Caco-2 (cell line): ENCODE measurements at regions not wholly inside any gene's neighbourhood (a gene's known extent, or its start where the extent isn't known, plus 50 kb on each side); places are given as distances from the start of the nearest gene placed in this dataset.

Source experiments
- BruUV-seq: library from RNA; stranded (reverse); fragments of 400-500 nt; replicated peaks from 2 replicates; lab custom pipeline; 2021; lab: Mats Ljungman, UMichigan
- CTCF ChIA-PET: fragments of 300-600 bp; sonication (Branson Sonifier 250); formaldehyde crosslinking; loops from one replicate; lab custom pipeline; 2022; ENCODE audit warnings: antibody characterized with exemption; lab: Charles Lee
- POLR2A ChIA-PET: fragments of 300-600 bp; sonication (Branson Sonifier 250); formaldehyde crosslinking; loops from one replicate; lab custom pipeline; 2022; ENCODE audit warnings: antibody characterized with exemption; lab: Charles Lee
- DNase-seq, 2 experiments: peaks; one replicate each; pipeline versions ENCODE4 v3.0.0 to v3.0.0-alpha.2; 2020 to 2022
- H3K27me3 ChIP-seq: replicated peaks from 2 replicates; pipeline ENCODE4 v1.6.0; 2011; ENCODE audit warnings: low read length; ENCODE audit not compliant: control insufficient read depth, insufficient read depth
- H3K36me3 ChIP-seq: 2 replicates; pipeline ENCODE4 v1.5.1; 2011; ENCODE audit warnings: low read length; ENCODE audit not compliant: control insufficient read depth, insufficient read depth
- H3K4me1 ChIP-seq: fragments of 250-450 bp; sonication (Bioruptor Pico); 2 replicates; pipeline ENCODE4 v1.5.1; 2020; ENCODE audit warnings: mild to moderate bottlenecking
- H3K4me3 ChIP-seq: 2 replicates; pipeline ENCODE4 v1.5.1; 2011; ENCODE audit warnings: low read depth, mild to moderate bottlenecking, control low read depth, low read length
- H3K9me3 ChIP-seq: fragments of 250-450 bp; sonication (Bioruptor Pico); 2 replicates; pipeline ENCODE4 v1.5.1; 2020; ENCODE audit warnings: mild to moderate bottlenecking, moderate library complexity
- H3K27ac Mint-ChIP-seq: one replicate; pipeline ENCODE4 v1.8.0; 2022; ENCODE audit warnings: mixed read lengths; ENCODE audit not compliant: unreplicated experiment
- H3K27me3 Mint-ChIP-seq: one replicate; pipeline ENCODE4 v1.8.0; 2022; ENCODE audit warnings: mixed read lengths; ENCODE audit not compliant: insufficient read depth, unreplicated experiment
- H3K36me3 Mint-ChIP-seq: one replicate; pipeline ENCODE4 v1.8.0; 2022; ENCODE audit warnings: mild to moderate bottlenecking, mixed read lengths; ENCODE audit not compliant: insufficient read depth, unreplicated experiment
- H3K4me1 Mint-ChIP-seq: one replicate; pipeline ENCODE4 v1.8.0; 2022; ENCODE audit warnings: low read depth, mixed read lengths; ENCODE audit not compliant: unreplicated experiment
- H3K4me3 Mint-ChIP-seq: one replicate; pipeline ENCODE4 v1.8.0; 2022; ENCODE audit warnings: mild to moderate bottlenecking, moderate library complexity, mixed read lengths; ENCODE audit not compliant: unreplicated experiment
- H3K9me3 Mint-ChIP-seq: one replicate; pipeline ENCODE4 v1.8.0; 2022; ENCODE audit warnings: mixed read lengths; ENCODE audit not compliant: unreplicated experiment
- intact Hi-C: fragments of 100-400 bp; cut with micrococcal nuclease; formaldehyde crosslinking; loops from one replicate; pipeline ENCODE4 v1.10.0; 2022; ENCODE audit not compliant: unreplicated experiment
- TF ChIP-seq, protein P1 (sequence below), 2 experiments: fragments of 200-600 bp in 1 of 2; IDR thresholded peaks; 1 replicate in 1 of 2; 2 replicates in 1 of 2; pipeline versions ENCODE4 v1.5.1 to v1.8.0; 2011 to 2022; ENCODE audit warnings: antibody characterized with exemption in 1 of 2, control low read depth in 1 of 2, inconsistent platforms in 1 of 2, low read depth in 1 of 2, low read length in 1 of 2, mild to moderate bottlenecking in 1 of 2, moderate library complexity in 1 of 2; ENCODE audit not compliant: insufficient read depth in 1 of 2, severe bottlenecking in 1 of 2, unreplicated experiment in 1 of 2

DNA sequence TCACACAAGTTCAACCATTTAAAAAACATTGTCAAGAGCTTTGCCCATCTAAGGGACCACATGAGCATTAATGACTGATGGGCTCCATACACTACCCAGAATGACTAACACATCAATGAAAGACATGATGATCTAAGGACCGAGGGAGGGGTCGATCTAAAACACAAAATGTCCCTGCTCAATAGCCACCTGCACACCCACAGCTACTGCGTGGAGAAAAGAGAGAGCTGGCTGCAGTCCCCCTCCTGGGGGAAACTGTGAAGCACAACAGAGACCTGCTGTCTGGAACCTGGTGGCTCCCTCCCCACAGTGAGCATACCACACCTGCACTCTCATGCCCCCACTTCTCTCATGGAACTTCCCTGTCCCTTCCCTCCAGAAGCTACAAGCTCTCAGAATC lies 130.1 kb upstream of the ERG start:
- Mint-ChIP-seq H3K4me3 (no peak overlapping the region), H3K9me3 (no peaks in the 10 kb centered on the region), H3K27me3 (peaks cover 10% of the 10 kb centered on the region), H3K36me3 (no peaks in the 10 kb centered on the region), H3K27ac (no peak overlapping the region), H3K4me1 (no peaks in the 10 kb centered on the region)
- Histone ChIP-seq H3K4me1 (no peaks in the 10 kb centered on the region), H3K27me3 (no peaks in the 10 kb centered on the region), H3K4me3 (no peak overlapping the region), H3K9me3 (no peaks in the 10 kb centered on the region), H3K36me3 (no peaks in the 10 kb centered on the region)
- BruUV-seq = no TSS peak
- no peak for DNase-seq
- TF ChIP-seq, protein P1, sequence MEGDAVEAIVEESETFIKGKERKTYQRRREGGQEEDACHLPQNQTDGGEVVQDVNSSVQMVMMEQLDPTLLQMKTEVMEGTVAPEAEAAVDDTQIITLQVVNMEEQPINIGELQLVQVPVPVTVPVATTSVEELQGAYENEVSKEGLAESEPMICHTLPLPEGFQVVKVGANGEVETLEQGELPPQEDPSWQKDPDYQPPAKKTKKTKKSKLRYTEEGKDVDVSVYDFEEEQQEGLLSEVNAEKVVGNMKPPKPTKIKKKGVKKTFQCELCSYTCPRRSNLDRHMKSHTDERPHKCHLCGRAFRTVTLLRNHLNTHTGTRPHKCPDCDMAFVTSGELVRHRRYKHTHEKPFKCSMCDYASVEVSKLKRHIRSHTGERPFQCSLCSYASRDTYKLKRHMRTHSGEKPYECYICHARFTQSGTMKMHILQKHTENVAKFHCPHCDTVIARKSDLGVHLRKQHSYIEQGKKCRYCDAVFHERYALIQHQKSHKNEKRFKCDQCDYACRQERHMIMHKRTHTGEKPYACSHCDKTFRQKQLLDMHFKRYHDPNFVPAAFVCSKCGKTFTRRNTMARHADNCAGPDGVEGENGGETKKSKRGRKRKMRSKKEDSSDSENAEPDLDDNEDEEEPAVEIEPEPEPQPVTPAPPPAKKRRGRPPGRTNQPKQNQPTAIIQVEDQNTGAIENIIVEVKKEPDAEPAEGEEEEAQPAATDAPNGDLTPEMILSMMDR (IDR thresholded peaks at IDR 0.05; ENCODE audit: insufficient read depth in 1 of 2, low read depth in 1 of 2, low read length in 1 of 2, severe bottlenecking in 1 of 2, unreplicated experiment in 1 of 2) = no peak
- intact Hi-C loops = no loop called here
- ChIA-PET CTCF (no interaction called here), POLR2A (no interaction called here)

DNA sequence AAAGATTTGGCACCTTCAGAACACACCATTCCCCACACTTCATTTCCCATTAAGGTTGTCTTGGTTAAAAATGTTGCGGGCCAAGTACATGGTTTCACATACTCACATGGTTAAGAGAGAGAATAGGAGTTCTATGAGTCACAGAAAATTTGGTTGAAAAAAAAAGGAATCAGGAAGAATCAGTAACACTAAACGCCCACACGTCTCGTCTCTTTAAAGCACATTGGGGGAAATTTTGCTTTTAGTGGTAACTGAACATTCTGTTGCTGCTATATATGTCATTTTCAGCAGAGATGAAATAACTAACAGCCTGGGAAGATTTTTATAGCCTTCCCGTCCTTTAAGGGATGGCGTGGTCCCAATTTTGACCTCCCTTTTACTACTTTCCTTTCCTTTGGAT lies 132.9 kb upstream of the ERG start:
- TF ChIP-seq, protein P1 (IDR thresholded peaks at IDR 0.05; ENCODE audit: insufficient read depth in 1 of 2, low read depth in 1 of 2, low read length in 1 of 2, severe bottlenecking in 1 of 2, unreplicated experiment in 1 of 2) = no peak
- Histone ChIP-seq H3K27me3 (no peaks in the 10 kb centered on the region), H3K36me3 (no peaks in the 10 kb centered on the region), H3K4me3 (no peak overlapping the region), H3K9me3 (peaks cover 10% of the 10 kb centered on the region), H3K4me1 (no peaks in the 10 kb centered on the region)
- Mint-ChIP-seq H3K27ac (no peak overlapping the region), H3K9me3 (peaks cover 12% of the 10 kb centered on the region), H3K36me3 (no peaks in the 10 kb centered on the region), H3K4me3 (no peak overlapping the region), H3K4me1 (no peaks in the 10 kb centered on the region), H3K27me3 (peaks cover 10% of the 10 kb centered on the region)
- POLR2A ChIA-PET = no interaction called here
- no TSS peak for BruUV-seq
- CTCF ChIA-PET = interaction anchor here (0.8 kb wide), 1 partner anchor 126 kb away, joined by 3 read pairs; no protein-coding TSS in a partner anchor
- intact Hi-C loops = no loop called here
- DNase-seq = no peak

DNA sequence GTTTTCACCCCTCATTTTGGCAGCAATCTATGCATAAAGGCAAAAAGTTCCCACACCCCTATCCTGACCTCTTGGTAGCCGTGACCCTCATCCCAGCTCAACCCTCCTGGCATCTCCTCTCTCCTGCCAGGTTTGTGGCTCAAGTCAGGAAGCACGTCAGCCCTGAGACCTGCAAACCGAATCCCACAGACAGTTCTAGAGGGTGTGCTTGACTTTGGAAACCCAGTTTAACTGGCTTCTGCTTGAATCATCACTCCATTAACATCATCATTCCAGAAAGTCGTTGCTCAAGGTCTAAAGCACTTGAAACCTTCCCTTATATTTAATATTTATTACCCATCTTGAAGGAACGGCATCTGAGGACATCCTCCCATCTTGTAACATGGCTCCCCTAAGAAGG lies 133.4 kb upstream of the ERG start:
- Histone ChIP-seq H3K4me3 (no peak overlapping the region), H3K36me3 (no peaks in the 10 kb centered on the region), H3K9me3 (peaks cover 10% of the 10 kb centered on the region), H3K27me3 (no peaks in the 10 kb centered on the region), H3K4me1 (no peaks in the 10 kb centered on the region)
- TF ChIP-seq, protein P1 (IDR thresholded peaks at IDR 0.05; ENCODE audit: insufficient read depth in 1 of 2, low read depth in 1 of 2, low read length in 1 of 2, severe bottlenecking in 1 of 2, unreplicated experiment in 1 of 2) = no peak
- intact Hi-C loops = no loop called here
- CTCF ChIA-PET = no interaction called here
- Mint-ChIP-seq H3K36me3 (no peaks in the 10 kb centered on the region), H3K4me3 (no peak overlapping the region), H3K4me1 (peaks cover 4% of the 10 kb centered on the region), H3K27ac (no peak overlapping the region), H3K9me3 (peaks cover 17% of the 10 kb centered on the region), H3K27me3 (peaks cover 10% of the 10 kb centered on the region)
- DNase-seq = no peak
- POLR2A ChIA-PET = no interaction called here
- BruUV-seq = no TSS peak
